ENCODE measurements at regions not wholly inside any gene's neighbourhood (a gene's known extent, or its start where the extent isn't known, plus 50 kb on each side); places are given as distances from the start of the nearest gene placed in this dataset.

DNA sequence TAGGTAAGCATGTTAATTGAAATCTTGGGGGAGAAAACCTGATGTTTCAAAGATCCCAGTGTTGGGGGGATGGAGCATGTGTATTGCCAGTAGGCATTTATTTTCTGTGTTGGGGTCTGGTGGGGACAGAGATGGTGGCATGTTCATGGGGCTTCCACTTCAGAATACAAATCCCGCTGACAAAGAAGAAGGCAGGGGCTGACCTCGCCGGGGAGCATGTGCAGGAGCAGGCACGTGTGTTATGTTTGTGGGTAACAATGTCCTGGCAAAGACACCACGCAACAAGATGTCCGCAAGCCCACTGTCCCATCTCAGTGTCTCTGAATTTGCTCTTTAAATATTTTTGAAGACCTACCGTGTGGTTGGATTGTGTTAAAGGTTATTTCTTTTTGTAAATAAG lies 164.5 kb downstream of the TEX29 start (continued):
- no peak for TF ChIP-seq USF2 (IDR thresholded peaks at IDR 0.05; ENCODE audit: borderline replicate concordance, low read depth, low read length)

- Histone ChIP-seq H4K20me1 (ENCODE audit: insufficient read depth) (no peaks in the 10 kb centered on the region), H3K4me1 (ENCODE audit: control insufficient read depth in 1 of 2, insufficient read depth in 2 of 2, low read depth in 1 of 2, low read length in 1 of 2) (no peaks in the 10 kb centered on the region), H3K9me3 (no peaks in the 10 kb centered on the region), H3K4me3 (ENCODE audit: low read depth in 2 of 2, low read length in 1 of 2) (no peak overlapping the region), H3K27me3 (ENCODE audit: insufficient read depth) (peaks cover 3% of the 10 kb centered on the region; the same call in 1 of the 2 replicates), H3K36me3 (replicated peaks in 1 of 2; ENCODE audit: control insufficient read depth in 1 of 2, insufficient read depth in 2 of 2, low read length in 1 of 2) (no peaks in the 10 kb centered on the region), H3K9ac (no peak overlapping the region), H2AFZ (ENCODE audit: low read depth) (no peak overlapping the region), H3K4me2 (no peak overlapping the region), H3F3A (replicated peaks; ENCODE audit: insufficient read depth) (no peaks in the 10 kb centered on the region), H3K27ac (ENCODE audit: low read depth in 2 of 2, low read length in 1 of 2) (no peak overlapping the region), H3K79me2 (ENCODE audit: insufficient read depth) (no peaks in the 10 kb centered on the region), H3K9me2 (no peaks in the 10 kb centered on the region)
- TF ChIP-seq RAD21 (IDR thresholded peaks at IDR 0.05; ENCODE audit: low read length), result no peak
- no peak for TF ChIP-seq SIN3A (IDR thresholded peaks at IDR 0.05; ENCODE audit: borderline replicate concordance, low read depth, low read length)
- no peak for TF ChIP-seq NRF1 (IDR thresholded peaks at IDR 0.05; ENCODE audit: low read depth, low read length)
- no peak for TF ChIP-seq ELF1 (IDR thresholded peaks at IDR 0.05)
- TF ChIP-seq FOSL2 (IDR thresholded peaks at IDR 0.05; ENCODE audit: borderline replicate concordance, low read depth), result no peak
- no peak for TF ChIP-seq RFX5 (IDR thresholded peaks at IDR 0.05; ENCODE audit: low read length)
- no peak for TF ChIP-seq EZH2phosphoT487 (IDR thresholded peaks at IDR 0.05; ENCODE audit: borderline replicate concordance, low read depth)
- TF ChIP-seq NFIC (IDR thresholded peaks at IDR 0.05; ENCODE audit: borderline replicate concordance), result no peak
- no peak for TF ChIP-seq TCF12 (IDR thresholded peaks at IDR 0.05)
- TF ChIP-seq, protein P1, sequence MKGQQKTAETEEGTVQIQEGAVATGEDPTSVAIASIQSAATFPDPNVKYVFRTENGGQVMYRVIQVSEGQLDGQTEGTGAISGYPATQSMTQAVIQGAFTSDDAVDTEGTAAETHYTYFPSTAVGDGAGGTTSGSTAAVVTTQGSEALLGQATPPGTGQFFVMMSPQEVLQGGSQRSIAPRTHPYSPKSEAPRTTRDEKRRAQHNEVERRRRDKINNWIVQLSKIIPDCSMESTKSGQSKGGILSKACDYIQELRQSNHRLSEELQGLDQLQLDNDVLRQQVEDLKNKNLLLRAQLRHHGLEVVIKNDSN (IDR thresholded peaks at IDR 0.05; ENCODE audit: borderline replicate concordance, low read depth), result no peak
- no peak for TF ChIP-seq SMC3 (IDR thresholded peaks at IDR 0.05; ENCODE audit: low read depth, low read length)
- TF ChIP-seq, protein P2, sequence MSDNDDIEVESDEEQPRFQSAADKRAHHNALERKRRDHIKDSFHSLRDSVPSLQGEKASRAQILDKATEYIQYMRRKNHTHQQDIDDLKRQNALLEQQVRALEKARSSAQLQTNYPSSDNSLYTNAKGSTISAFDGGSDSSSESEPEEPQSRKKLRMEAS (IDR thresholded peaks at IDR 0.05; ENCODE audit: low read depth), result no peak
- TF ChIP-seq TAF1 (IDR thresholded peaks at IDR 0.05; ENCODE audit: borderline replicate concordance, low read depth, low read length), result no peak
- no peak for TF ChIP-seq USF2 (IDR thresholded peaks at IDR 0.05; ENCODE audit: borderline replicate concordance, low read depth, low read length)
- no peak for TF ChIP-seq REST (IDR thresholded peaks at IDR 0.05; ENCODE audit: low read depth, low read length)
- no peak for TF ChIP-seq FOXM1 (IDR thresholded peaks at IDR 0.05; ENCODE audit: low read depth)
- TF ChIP-seq IRF3 (IDR thresholded peaks at IDR 0.05; ENCODE audit: low read depth, low read length), result no peak
- TF ChIP-seq JUND (IDR thresholded peaks at IDR 0.05), result no peak
- TF ChIP-seq, protein P3, sequence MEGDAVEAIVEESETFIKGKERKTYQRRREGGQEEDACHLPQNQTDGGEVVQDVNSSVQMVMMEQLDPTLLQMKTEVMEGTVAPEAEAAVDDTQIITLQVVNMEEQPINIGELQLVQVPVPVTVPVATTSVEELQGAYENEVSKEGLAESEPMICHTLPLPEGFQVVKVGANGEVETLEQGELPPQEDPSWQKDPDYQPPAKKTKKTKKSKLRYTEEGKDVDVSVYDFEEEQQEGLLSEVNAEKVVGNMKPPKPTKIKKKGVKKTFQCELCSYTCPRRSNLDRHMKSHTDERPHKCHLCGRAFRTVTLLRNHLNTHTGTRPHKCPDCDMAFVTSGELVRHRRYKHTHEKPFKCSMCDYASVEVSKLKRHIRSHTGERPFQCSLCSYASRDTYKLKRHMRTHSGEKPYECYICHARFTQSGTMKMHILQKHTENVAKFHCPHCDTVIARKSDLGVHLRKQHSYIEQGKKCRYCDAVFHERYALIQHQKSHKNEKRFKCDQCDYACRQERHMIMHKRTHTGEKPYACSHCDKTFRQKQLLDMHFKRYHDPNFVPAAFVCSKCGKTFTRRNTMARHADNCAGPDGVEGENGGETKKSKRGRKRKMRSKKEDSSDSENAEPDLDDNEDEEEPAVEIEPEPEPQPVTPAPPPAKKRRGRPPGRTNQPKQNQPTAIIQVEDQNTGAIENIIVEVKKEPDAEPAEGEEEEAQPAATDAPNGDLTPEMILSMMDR (IDR thresholded peaks at IDR 0.05), result no peak
- no peak for TF ChIP-seq EP300 (IDR thresholded peaks at IDR 0.05; ENCODE audit: borderline replicate concordance in 1 of 2, low read depth in 1 of 2, low read length in 1 of 2)
- CTCF ChIA-PET, result interaction anchor here (0.8 to 1.1 kb wide), 2 partner anchors 11 to 24 kb away, joined by 3 read pairs; no protein-coding TSS in a partner anchor
- DNase-seq, result no peak
- POLR2A ChIA-PET, result no interaction called here
- 2% methylated on average over 9 of the region's 20 CpGs for WGBS (ENCODE audit: low lambda C conversion rate)
Observed at GRCh38 chr13:111485491-111486250, 165.2 kb downstream of the TEX29 start.

All from SK-N-SH (cell line).